SHP77 (cell line): ENCODE measurements at regions not wholly inside any gene's neighbourhood (a gene's known extent, or its start where the extent isn't known, plus 50 kb on each side); places are given as distances from the start of the nearest gene placed in this dataset.
"Not testable (repeated sequence)": the region's sequence is repeated elsewhere in the genome, so short reads cannot be mapped to it uniquely, and the experiment has no call there.

Experiments used
- DNase-seq, 2 experiments: peaks; one replicate each; lab custom pipeline; 2025; lab: John Stamatoyannopoulos, UW

- not testable (repeated sequence) for DNase-seq
Measured at GRCh38 chr16:5159537-5159936, 61.9 kb upstream of the EEF2KMT start.

DNA sequence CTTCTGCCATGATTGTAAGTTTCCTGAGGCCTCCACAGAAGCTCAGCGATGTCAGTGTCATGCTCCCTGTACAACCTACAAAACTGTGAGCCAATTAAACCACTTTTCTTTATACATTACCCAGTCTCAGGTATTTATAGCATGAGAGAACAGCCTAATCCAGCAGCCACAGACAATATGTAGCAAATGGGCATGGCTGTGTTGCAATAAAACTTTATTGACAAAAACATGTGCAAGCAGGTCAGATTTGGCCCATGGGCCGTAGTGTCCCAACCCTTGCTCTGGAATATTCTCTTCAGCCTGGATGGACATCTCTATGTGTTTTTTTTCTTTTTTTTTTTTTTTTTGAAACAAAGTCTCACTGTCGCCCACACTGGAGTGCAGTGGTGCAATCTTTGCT is 60.9 kb upstream of the EEF2KMT start:
- no peak for DNase-seq

GRCh38 chr16:5156486-5156885 is 58.9 kb upstream of the EEF2KMT start:
- not testable (repeated sequence) for DNase-seq

DNA sequence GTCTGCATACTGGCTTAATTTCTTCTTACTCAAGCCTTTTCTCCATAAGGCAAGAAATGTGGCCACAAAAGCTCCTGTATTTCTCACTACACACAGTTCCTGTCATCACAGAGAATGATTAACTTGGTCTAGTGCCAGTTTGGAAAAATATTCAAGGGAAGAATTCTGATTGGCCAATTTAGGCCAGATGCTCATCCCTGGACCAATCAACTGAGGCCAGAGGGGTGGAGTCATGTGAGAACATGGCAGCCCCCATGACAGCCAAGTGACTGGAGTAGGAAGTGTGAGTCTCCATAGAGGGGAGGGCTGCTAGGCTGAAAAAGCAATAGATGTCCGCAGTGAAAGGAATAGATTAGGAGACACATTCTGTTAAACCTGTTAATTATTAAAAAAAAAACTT is 56.4 kb upstream of the EEF2KMT start:
- DNase-seq, result not testable (repeated sequence)

DNA sequence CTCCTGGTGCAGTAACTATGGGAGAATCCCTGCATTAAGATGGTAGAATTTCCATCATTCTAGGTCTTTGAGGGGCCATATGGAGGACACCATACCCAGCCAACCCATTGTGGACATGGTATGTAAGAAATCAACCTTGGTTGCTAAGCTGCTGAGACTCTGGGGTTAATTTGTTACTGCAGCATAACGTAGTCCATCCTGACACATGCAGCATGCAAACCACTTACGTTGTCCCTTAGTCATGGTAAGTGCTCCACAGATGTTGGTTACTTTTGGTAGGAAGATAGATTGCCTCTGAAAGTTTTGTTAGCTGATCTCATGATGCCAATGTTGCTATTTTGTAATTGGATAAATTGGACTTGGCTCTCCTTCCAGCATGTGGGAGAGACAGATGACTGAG is 53.8 kb upstream of the EEF2KMT start:
- DNase-seq, result not testable (repeated sequence)
